Gastroesophageal sphincter (tissue), 4 donors: ENCODE measurements at regions not wholly inside any gene's neighbourhood (a gene's known extent, or its start where the extent isn't known, plus 50 kb on each side); places are given as distances from the start of the nearest gene placed in this dataset.

Experiments used
- ATAC-seq: fragments of 150-250 bp; one replicate; pipeline ENCODE4 v1.9.1; 2016; ENCODE audit warnings: mild to moderate bottlenecking, moderate library complexity
- H3K27ac ChIP-seq, 4 donors: fragments of 200-600 bp; sonication (generic) in 3 of 4; 1 replicate in 3 of 4; 2 replicates in 1 of 4; pipeline ENCODE4 v1.5.1; 2016 to 2019
- H3K27me3 ChIP-seq: fragments of 200-600 bp; sonication (generic); one replicate; pipeline ENCODE4 v1.5.1; 2019
- H3K36me3 ChIP-seq, 2 donors: fragments of 200-600 bp; sonication (generic); one replicate each; pipeline ENCODE4 v1.5.1; 2019; ENCODE audit warnings: control low read depth in 1 of 2
- H3K4me1 ChIP-seq, 3 donors: fragments of 200-600 bp; sonication (generic); 1 replicate in 2 of 3; 2 replicates in 1 of 3; pipeline ENCODE4 v1.5.1; 2016 to 2019; ENCODE audit warnings: control low read depth in 2 of 3
- H3K4me3 ChIP-seq, 2 donors: fragments of 200-600 bp; sonication (generic); one replicate each; pipeline ENCODE4 v1.5.1; 2019; ENCODE audit warnings: mild to moderate bottlenecking in 1 of 2, moderate library complexity in 1 of 2
- H3K9me3 ChIP-seq, 3 donors: fragments of 200-600 bp; sonication (generic); one replicate each; pipeline ENCODE4 v1.5.1; 2017 to 2019; ENCODE audit warnings: control low read depth in 2 of 3
- CTCF ChIP-seq, 4 experiments: fragments of 200-600 bp in 2 of 4; fragments of 450-650 bp in 2 of 4; sonication (generic) in 1 of 4; IDR thresholded peaks; one replicate each; pipeline ENCODE4 v1.5.1; 2017 to 2019; ENCODE audit warnings: antibody characterized with exemption in 4 of 4, mild to moderate bottlenecking in 2 of 4, moderate library complexity in 2 of 4
- EP300 ChIP-seq: sonication (generic); formaldehyde crosslinking; IDR thresholded peaks from one replicate; pipeline ENCODE4 v1.6.1; 2017; ENCODE audit warnings: antibody characterized with exemption, mild to moderate bottlenecking
- POLR2A ChIP-seq, 2 donors: fragments of 450-650 bp; IDR thresholded peaks; one replicate each; pipeline ENCODE4 v1.6.1; 2017; ENCODE audit warnings: antibody characterized with exemption in 2 of 2, mild to moderate bottlenecking in 2 of 2, moderate library complexity in 1 of 2
- POLR2AphosphoS5 ChIP-seq: sonication (generic); formaldehyde crosslinking; IDR thresholded peaks from one replicate; pipeline ENCODE4 v1.6.1; 2017; ENCODE audit warnings: antibody characterized with exemption
- WGBS, 2 donors: methylation state at CpG; one replicate each; pipeline ENCODE4 v1.1.5; 2018; ENCODE audit warnings: low coverage in 1 of 2; 5-methylcytosine and 5-hydroxymethylcytosine counted together

DNA sequence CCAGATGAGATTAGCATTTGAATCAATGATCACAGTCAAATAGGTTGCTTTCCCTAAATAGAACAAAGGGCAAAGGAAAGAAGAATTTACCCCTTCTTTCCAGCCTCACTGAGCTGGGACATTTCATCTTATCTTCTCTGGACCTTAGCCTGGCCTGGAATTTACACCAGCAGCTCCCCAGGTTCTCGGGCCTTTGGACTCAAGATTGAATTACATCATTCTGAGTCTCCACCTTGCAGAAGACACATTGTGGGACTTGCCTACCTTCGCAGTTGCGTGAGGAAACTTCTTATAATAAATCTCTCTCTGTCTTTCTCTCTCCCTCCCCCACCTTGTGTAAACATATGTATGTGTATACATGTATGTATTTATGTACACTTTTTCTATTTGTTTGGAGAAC lies 732.4 kb downstream of the IPMK start:
- no peak overlapping the region for H3K27ac ChIP-seq
- TF ChIP-seq POLR2A (IDR thresholded peaks at IDR 0.05) = no peak
- no peak for TF ChIP-seq CTCF (IDR thresholded peaks at IDR 0.05)
- TF ChIP-seq EP300 = no peak
- no peak for TF ChIP-seq POLR2AphosphoS5
- 87 to 90% methylated on average over 3 of the region's 3 CpGs for WGBS, 2 donors
- H3K9me3 ChIP-seq = no peaks in the 10 kb centered on the region
- no peaks in the 10 kb centered on the region for H3K27me3 ChIP-seq
- H3K4me1 ChIP-seq = no peaks in the 10 kb centered on the region
- H3K4me3 ChIP-seq = no peak overlapping the region
- H3K36me3 ChIP-seq = no peaks in the 10 kb centered on the region
- no peak for ATAC-seq

DNA sequence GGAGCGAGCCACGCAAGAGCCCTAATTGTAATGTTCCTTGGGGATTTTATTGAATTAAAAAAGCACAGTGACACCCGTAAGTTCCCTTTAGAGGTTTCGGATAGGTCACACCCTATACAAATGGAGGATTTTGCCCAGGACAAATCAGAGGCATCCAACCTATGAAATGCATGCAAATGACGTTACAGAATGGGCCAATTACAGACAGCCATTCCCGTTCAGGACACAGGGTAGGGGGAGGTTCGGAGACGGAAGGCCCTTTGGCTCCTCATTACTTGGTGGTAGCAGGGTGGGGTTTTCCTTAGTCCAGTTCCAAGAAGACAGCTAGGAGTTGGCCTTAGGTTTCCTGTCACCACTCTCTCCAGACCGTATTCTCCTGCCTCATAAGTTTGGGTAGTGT lies 754.1 kb downstream of the IPMK start:
- no peak overlapping the region for H3K4me3 ChIP-seq
- TF ChIP-seq POLR2A (IDR thresholded peaks at IDR 0.05) = no peak
- TF ChIP-seq POLR2AphosphoS5 = no peak
- no peak for TF ChIP-seq EP300
- TF ChIP-seq CTCF (IDR thresholded peaks at IDR 0.05) = no peak
- ATAC-seq = no peak
- no peaks in the 10 kb centered on the region for H3K4me1 ChIP-seq
- no peaks in the 10 kb centered on the region for H3K36me3 ChIP-seq
- WGBS, 2 donors = 77 to 80% methylated on average over 2 to 9 of the region's 9 CpGs
- no peaks in the 10 kb centered on the region for H3K27me3 ChIP-seq
- H3K9me3 ChIP-seq = peaks cover 0 to 6% (median 0%) of the 10 kb centered on the region in 3 donors
- no peak overlapping the region for H3K27ac ChIP-seq

DNA sequence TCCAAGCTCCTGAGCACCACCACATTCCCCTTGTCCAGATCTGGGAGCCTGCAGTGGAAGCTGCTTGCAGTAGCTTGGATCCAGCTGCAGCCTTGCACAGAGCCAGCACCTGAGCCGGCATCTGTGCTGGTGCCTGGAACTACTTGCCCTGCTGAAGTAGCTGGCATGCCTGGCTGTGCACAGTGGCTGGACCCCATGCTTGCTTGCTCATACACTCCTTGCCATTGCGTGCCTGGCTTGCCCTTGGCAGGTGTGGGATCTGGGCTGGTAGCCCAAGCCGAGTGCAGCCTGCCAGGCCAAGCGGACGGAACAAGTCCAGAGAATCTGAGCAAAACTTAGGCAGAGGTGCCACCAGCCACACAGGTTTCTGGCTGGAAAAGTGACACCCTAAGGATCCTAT lies 759.9 kb downstream of the IPMK start:
- ATAC-seq = peak; percentile 41
- no peak overlapping the region for H3K4me3 ChIP-seq
- H3K27ac ChIP-seq = no peak overlapping the region
- no peaks in the 10 kb centered on the region for H3K36me3 ChIP-seq
- no peaks in the 10 kb centered on the region for H3K27me3 ChIP-seq
- no peaks in the 10 kb centered on the region for H3K4me1 ChIP-seq
- WGBS, 2 donors = 50% methylated on average over 3 of the region's 5 CpGs; no CpG with 5 or more reads in 1 of the 2 donors
- H3K9me3 ChIP-seq = peaks cover 0 to 10% (median 0%) of the 10 kb centered on the region in 3 donors
- TF ChIP-seq CTCF (IDR thresholded peaks at IDR 0.05) = no peak
- TF ChIP-seq POLR2A (IDR thresholded peaks at IDR 0.05) = no peak
- no peak for TF ChIP-seq POLR2AphosphoS5
- TF ChIP-seq EP300 = no peak

DNA sequence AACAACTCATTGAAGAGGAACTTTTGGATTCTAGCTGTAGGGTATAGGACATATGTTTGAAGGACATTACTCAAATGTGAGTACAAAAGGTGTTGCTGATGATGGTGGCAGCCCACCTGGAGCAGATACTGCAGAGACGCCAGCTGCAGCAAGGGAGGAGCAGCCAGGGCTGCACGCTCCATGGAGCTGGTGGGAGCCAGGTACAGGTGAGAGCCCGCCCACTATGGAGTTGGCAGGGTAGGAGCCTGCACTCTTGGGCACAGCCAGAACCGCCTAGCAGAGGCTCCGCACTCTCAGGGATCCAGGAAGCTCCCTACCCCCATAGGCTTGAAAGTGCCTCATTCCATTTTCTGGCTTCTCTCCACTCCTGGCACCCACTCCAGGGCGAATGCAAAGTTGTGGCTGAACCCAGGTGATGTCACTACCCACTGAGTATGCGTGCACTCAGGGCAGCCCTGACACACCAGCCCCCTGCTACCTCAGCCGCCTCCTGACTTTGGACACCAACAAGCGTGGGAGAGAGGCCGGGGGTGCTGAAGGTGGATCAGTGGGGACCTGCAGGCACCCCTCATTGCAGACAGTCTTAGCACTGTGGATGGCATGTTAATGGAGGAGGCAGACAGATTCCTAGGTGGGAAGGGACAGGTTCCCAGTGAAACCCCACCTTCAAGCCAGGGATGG lies 761.1 kb downstream of the IPMK start:
- ATAC-seq = no peak

More for the DNA sequence above, 761.1 kb downstream of the IPMK start:
- Histone ChIP-seq H3K4me1 (no peaks in the 10 kb centered on the region), H3K9me3 (peaks cover 0 to 10% (median 0%) of the 10 kb centered on the region in 3 donors), H3K27ac (no peak overlapping the region), H3K27me3 (no peaks in the 10 kb centered on the region), H3K4me3 (no peak overlapping the region), H3K36me3 (no peaks in the 10 kb centered on the region)
- 40 to 53% methylated on average over 2 to 3 of the region's 10 CpGs for WGBS, 2 donors
- TF ChIP-seq POLR2AphosphoS5 (no peak), CTCF (IDR thresholded peaks at IDR 0.05) (no peak), EP300 (no peak), POLR2A (IDR thresholded peaks at IDR 0.05) (no peak)
